Stimulated activated CD4-positive, alpha-beta T cell treated with anti-CD3 and anti-CD28 coated beads, TNF-alpha, amount 100 ng/mL, for 4 hours (primary cell): ENCODE measurements at regions not wholly inside any gene's neighbourhood (a gene's known extent, or its start where the extent isn't known, plus 50 kb on each side); places are given as distances from the start of the nearest gene placed in this dataset.
"Not testable (repeated sequence)": the region's sequence is repeated elsewhere in the genome, so short reads cannot be mapped to it uniquely, and the experiment has no call there.

Experiments
- DNase-seq, 3 experiments: peaks; one replicate each; pipeline ENCODE4 v3.0.0-alpha.2; 2020; ENCODE audit warnings: low read depth in 3 of 3

DNA sequence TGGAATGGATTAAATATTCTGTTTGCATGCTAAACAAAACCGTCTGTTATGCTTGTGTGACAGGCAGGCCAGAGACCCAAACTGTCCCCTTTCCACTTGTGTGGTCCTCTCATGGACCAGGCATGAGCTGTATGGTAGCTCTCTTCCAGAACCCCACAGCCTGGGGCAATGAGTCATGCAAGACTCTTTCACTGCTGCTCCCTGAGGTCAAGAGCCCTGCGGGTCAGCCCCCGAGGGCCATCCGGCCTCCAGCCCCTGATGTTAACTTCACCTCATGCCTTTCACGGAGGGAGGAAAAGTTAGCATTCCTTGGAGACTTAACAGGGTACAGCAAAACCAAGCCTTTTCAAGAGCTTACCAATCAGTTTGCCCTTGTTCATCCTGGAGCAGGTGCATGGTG is 239.1 kb upstream of the DIO3 start:
- DNase-seq, result no peak

DNA sequence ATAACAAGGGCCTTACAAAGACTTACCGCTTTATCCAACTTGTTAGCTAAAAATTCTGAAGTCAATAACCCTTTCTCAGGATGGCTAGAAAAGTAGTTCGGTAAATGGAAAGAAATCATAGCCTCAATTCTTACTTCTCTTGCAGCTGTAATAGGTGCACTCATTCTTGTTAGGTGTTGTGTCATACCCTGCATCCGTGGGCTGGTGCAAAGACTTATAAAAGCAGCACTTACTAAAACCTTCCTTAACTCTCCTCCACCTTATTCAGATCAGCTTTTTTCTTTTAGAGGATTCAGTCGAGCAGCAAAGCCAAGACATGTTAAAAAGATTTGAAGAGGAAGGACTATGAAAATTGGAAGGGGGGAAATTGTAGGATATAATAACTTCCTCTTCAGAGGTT is 238.2 kb upstream of the DIO3 start:
- no peak for DNase-seq

DNA sequence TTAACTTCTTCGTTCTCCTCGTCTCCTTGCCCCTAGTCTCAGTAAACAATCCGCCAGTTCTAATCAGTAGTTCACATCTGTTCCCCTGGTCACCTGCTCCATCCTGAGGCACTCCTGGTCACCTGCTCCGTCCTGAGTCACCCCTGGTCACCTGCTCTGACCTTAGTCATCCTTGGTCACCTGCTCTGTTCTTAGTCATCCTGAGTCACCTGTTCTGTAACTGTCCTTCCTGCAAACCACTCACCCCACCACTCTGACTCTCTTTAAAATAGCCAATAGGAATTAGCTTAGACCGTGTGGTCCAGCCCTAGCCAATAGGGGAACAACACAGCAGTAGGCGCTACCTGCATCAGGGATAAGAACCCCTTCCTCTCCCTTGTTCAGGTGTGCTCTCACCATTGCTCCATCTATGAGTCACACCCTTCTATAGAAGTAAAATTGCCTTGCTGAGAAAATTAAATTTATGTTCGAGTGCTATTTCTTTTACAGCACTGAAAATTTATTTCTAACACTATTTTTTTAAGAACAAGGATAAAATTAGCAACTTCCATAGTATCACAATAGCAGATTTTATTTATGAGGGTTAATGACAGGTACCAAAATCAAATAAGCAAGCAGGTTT is 237.6 kb upstream of the DIO3 start:
- DNase-seq, result not testable (repeated sequence)

DNA sequence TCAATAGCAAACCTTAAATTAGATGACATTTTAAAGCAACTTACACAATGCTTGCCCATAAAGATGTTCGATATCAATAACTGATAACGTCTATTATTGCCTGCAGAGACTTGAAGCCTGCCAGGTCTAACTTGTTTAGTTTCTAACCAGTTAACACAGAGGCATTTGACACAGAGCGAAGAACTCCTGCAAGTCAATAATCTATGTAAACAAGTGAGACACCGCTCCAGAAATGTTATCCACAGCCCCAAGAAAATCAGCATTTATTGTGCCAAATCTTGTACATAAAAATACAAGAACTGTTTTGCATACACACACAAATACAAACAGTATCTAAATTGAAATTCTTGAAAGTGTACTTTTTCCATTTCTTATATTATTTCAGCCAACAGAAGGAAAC is 236.0 kb upstream of the DIO3 start:
- DNase-seq, result no peak

DNA sequence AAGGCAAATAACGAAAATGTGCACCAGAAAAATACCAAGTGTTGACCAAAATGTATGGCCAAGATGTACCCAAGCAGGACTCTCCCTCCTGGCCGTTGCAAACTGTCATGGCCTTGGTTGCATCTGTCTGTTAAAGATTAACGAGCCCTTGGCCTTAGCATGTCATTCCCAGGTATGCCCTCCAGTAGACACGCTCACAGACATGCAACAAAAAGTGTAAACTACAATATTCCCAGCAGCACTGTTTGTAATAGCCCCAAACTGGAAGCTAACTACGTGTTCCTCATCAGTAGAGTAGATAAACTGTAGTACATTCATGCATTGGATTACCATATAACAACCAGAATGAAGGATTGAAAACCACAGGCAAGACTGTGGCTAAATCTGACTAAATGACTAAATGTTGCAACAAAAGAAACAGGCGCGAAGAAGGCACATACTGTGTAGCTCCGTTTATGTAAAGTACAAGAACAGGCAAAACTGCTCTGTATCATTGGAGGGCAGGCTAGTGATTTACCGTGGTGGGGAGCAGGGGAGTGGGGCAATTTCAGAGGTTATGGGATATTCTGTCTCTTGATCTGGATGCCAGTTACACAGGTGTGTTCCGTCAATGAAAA is 232.8 kb upstream of the DIO3 start:
- DNase-seq, result no peak

DNA sequence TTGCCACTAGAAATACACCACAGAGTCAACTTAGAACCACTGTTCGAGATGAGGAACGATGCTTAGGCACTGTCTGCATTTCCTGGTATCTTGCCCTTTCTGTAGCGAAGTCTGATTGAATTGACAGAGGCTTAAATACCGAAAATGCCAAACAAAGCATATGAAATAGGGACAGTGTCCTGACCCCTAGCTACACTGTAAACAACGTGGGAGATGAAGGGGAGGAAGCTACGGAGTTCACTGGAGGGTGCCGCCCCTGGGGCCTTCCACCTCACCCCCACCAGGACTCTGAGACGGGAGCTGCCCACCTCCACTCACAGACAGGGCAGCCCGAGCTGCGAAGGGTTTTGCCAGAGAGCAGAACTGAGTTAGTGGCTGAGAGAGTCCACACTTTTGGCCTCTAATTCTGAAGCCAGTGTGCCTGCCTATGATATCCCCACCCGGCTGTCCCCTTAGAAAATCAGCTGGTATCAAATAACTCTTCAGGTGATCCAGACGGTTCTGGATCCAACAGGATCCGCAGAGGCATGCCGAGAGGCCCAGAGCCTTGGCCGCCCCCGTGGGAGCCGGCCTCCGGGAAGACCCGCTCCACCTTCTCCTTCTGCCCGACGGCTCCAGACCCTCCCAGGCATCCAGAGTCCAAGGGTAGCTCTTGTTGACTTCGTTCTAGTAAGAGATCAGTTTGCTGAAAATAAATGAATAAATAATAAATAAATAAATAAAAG is 230.7 kb upstream of the DIO3 start:
- DNase-seq, result no peak

DNA sequence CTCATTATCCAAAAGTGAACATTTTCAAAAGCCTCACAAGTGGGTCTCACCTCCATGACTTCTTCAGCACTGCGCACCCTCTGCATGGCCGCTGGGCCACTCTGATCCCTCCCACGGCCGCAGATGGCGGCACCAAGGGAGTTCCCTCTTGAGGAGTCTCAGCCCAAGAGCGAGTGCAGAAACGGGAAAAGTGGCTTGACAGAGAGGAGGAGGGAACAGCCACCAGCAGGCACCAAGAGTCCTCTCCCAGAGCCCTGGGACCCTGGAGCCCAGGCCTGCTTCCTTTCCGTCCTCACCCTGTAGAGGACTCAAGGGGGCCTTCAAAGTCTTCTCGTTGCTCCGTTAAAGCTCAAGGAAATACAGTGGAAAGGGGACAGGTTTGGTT is 230.2 kb upstream of the DIO3 start:
- no peak for DNase-seq

DNA sequence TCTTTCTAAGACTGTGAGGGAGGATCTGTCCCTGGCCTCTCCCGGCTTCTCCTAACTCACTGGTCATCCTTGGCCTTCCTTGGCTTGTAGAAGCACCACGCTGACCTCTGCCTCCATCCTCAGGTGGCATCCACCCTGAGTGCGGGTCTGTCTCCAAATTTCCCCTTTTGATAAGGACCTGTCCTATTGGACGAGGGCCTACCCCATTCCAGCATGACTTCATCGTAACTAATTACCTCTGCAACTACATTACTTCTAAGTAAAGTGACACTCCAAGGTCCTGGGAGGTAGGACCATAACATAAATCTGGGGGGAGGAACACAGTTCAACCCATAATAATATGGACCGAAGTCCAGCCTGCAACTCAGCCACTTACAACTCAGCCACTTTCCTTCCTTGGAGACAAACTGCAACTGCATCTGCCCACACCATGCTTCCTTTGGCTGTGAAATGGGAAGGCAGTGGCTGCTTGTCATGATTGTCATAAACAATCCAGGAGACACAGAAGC is 229.6 kb upstream of the DIO3 start:
- no peak for DNase-seq

DNA sequence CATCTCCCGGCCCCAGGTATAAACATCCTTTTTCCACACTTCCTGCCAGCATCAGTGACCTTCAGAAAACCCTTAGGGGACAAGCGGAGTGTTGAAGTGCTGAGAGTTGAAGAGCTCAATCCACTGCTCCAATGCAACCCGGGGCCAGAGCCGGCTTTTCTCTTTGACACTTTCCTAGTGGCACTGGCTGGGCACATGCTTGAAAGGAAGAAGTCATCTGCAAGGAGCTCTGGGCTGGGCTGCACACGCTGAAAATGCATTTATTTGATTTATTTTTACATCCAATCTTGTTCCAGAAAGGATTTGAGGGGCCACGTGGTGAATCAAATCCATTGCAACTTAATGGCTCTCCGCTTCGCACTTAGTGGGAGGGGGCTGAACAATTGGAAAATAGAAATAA is 229.0 kb upstream of the DIO3 start:
- no peak for DNase-seq

DNA sequence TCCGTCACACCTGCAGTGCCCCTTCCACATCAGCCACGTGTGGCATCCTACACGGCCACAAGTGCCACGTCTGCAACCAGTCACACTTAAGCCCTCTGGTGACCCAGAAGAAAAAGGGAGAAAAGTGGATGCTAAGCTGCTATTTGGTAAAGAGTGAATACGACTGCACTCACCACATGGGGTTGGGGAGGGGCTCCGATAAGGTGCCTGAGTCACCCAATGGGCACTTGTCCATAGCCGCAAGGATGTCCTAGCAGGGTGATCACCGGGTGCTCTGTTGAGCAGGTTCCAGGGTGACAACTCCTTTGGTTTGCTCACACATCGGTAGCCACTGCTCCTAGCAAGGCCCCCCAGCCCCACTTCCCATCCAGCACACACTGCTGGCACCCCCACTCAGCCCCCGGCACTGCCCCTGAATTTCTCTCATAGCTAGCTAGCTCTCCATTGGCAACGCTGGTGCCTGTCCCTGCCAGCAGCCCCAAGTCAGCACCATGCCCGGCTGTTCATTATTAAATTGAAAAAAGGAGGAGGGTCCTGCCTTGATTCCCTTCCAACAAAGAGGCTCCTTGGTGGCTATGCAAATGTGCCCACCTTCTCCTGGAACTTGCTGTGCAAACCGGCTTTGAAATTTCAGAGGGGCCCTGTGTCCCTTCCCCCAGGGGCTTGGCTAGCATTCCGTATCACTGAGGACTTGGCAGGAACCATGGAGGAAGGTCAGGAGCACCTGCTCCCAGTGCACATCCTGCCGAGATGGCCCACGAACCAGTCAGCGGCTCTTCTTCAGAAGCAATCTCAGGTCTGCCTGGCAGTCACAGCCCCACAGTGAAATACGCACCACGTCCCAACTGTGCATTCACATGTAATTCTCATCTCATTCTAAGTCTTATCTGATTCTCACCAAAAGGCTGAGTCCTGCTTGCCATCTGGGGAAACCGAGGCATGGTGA is 227.7 kb upstream of the DIO3 start:
- no peak for DNase-seq

DNA sequence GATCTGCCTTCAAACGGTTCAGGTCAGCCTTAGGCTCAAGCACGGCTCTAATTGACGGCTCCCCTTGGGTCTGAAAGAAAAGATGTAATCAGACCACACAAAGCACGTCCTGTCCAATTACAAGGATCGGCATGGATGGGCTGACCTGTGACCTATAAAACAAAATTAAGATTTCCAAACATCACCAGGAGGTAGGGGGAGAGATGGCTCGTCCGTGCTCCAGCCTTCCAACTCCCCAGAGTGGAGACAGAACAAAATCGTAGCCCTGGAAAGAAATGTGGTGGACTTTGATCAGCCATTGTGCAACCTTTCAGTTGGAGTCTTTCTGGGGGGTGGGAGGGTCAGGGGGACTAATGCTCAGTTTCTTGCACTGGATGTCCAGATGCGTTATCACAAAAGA is 226.6 kb upstream of the DIO3 start:
- no peak for DNase-seq

DNA sequence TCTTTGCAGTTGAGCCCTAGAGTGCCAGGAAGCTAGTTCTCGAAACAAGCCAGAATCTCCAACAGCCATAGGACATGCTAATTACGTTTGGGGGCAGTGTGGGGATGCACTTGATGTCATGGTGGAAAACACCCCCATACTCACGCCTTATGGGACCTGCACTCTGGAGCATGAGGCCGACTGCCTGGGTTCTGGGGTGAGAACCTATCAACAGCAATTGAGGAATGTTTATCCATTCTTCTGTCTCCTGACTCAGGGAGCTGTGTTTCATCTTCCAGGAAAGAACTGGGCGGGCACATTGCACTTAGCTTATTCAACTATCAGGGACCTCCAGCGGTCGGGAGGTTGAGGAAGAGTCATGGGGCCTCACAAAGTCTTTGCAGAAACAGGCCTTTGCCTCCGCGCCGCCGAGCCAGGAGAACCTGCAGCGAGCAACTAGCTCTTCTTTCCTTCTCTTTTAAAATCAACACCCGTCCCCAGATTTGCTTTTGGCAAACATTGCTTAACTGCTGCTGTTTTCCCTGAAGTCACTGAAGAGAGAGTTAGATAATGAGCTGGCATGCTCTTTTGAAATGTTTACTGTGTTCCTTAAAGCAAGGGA is 226.1 kb upstream of the DIO3 start:
- DNase-seq, result no peak

DNA sequence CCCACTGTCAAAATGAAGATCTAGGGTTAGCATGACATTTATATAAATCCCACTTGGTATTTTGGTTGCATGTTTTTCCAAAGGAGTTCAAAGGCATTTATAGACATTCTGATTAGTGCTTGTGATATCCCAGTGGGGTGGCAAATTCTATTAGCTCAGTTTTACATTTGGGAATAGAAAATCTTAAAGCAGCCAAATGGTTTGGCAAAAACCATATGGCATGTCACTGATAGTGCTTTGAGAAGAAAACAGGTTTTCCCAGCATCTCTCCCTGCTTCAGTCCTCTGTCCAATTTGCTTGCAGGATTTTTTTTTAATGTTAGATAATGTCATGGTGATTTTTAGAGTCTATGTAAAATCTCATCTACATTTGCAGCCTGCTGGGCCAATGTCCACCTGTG is 225.1 kb upstream of the DIO3 start:
- no peak for DNase-seq

DNA sequence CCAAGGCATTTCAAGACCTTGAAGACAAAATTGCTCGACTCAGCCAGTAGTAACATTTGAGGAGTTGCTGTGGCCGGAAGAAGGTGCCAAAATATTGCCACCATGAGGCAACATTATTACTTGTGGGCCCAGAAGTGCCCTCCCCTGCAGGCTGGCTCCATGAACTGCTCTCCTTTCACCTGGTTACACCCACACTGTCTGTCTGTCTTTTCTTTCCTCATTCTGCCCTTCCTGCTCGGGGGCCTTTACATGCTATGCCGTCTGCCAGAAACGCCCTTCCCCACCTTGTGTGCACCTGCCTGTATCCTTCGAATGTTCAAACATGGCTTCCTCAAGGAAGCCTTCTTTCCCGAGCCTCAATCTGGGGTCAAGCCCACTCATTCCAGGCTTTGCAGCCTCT is 224.2 kb upstream of the DIO3 start:
- no peak for DNase-seq

DNA sequence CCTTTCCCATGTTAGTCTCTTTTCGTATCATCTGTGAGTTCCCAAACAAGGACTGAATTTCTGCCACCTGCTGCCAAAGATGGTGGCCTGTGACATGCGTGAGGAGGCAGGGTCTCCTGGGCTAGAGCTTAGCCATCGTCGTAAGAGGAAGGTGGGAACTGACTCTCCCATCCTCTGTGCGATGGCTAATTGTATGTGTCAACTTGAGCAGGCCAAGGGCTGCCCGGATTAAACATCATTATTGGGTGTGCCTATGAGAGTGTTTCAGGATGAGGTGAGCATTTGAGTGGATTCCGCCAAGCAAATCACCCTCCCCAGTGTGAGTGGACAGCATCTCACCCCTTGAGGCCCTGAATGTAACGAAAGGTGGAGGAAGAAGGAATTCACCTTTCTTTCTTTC is 220.7 kb upstream of the DIO3 start:
- DNase-seq, result no peak

DNA sequence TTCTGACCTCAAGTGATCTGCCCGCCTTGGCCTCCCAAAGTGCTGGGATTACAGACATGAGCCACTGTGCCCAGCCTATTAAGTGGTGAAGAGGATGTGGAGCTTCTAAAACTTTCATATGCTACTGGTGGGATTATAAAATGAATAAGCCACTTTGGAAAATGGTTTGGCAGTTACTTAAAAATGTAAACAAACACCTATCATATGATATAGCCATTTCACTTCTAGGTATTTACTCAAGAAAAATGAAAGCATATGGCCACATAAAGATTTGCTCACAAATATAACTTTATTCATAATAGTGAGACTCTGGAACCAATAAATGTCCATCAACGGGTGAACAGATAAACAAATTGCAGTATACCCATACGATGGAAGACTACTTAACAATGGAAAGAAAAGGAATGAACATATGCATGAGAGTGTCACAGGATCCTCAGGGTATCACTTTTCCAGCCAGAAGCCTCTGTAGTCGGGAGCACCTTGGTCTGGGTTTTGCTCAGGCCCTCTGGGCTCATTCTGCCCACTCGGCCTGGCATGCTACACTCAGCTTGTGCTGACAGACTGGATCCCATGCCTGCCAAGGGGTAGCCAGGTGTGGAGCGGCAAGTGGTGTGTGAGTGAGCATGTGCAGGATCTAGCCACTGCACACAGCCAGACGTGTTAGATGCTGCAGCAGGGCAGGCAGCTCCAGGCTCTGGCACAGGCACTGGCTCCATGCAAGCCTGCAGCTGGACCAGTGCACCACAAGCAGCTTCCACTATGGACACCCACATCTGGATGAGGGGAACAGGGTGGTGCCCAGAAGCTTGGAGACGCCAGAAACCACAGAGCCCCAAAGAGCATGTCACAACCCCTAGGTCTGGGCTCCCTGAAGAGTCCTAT is 213.2 kb upstream of the DIO3 start:
- no peak for DNase-seq

DNA sequence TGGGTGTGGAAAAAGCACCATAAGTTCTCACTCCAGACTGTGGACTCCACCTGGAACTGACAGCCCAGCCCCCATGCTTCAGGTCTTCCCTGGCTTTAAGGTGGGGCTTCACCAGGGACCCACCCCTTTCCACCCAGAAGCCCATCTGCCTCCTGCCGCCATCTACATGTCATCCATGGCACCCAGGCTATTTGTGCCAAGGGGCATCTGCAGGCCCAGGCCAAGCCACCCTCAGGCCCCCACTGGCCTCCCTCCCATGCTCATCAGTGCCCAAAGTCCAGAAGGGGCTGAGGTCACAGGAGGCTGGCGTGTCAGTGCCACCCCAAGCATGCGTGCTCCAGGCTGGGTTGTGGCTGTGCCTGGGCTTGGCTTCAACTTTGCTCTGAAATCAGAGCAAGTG is 212.2 kb upstream of the DIO3 start:
- DNase-seq, result no peak

DNA sequence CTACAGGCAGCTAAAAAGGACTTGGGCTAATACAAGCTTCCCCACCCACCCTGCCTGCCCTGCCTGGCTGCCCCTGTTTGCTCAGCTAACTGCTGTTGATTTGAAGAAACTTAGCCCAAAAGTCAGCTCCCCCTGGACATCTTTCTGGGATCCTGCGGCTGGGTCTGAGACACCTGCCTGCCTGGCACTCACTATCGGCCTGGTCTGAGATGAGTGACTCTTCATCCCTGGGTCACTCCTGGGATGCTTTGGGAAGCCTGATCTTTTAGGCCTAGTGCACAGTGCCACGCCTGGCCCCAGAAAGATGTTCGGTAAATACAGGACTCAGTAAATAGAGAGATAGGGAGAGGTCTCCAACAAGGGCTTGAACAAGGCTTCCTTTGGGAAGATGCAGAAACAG is 211.3 kb upstream of the DIO3 start:
- no peak for DNase-seq

DNA sequence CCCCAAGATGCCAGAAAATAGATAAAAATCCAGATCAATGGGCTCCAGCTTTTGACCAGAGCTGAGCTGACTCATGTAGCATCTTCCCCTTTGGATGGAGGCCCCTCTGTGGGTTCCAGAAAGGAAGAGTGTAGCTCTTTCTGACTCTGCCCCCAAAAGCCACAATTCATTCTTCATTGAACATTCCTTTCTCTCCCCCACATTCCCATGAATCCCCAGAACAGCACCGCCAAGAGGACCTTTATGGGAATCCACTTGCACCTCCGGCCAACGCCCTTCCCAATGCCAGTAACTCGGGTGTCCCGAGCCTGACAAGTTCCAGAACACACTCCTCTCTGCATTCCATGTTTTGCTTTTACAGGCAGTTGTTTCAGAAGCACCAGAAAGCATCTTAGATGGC is 210.6 kb upstream of the DIO3 start:
- DNase-seq, result no peak

DNA sequence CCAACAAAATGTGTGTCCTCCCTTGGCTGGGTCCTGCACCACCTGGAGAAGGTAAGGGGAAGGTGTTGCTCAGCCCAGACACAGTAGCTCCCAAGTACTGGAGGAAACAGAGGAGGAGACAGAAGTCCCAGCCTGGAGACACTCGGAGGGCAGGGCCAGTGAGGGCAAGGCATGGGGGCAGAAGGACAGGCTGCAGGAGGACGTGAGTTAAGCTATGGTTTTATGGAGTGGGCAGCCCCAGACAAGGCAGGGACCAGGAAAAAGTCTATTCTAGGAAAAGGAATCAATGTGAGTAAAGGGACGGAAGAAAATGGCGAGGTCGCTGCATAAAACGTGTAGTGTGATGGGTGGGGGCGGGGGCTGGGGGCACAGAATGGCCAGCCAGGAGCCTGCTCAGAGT is 210.1 kb upstream of the DIO3 start:
- no peak for DNase-seq

DNA sequence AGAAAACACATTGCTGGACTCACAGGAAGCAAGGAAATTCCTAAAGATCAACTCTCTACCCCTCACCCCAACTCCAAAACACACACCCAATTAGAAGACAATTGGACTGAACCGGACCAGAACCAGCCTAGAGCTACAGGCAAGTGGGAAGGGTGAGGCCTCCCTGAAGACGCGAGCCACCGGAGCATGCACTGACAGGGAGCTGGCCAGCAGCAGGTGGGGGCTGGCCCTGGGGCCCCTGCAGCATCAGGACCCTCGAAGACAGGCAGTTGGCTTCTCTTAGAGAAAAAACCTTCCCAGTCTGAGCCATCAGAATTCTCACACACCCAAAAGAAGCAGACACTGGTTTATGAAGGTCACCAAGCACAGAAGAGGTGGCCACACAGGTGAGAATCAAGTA is 209.5 kb upstream of the DIO3 start:
- DNase-seq, result no peak
